IMR-90 (cell line): ENCODE measurements at regions not wholly inside any gene's neighbourhood (a gene's known extent, or its start where the extent isn't known, plus 50 kb on each side); places are given as distances from the start of the nearest gene placed in this dataset.

Experiments used
- CEBPB ChIP-seq: IDR thresholded peaks from 2 replicates; pipeline ENCODE4 v1.6.1; 2012; ENCODE audit warnings: low read depth, low read length, improper control_type of control experiment
- CHD1 ChIP-seq: IDR thresholded peaks from 2 replicates; pipeline ENCODE4 v1.6.1; 2012; ENCODE audit warnings: low read depth, low read length, improper control_type of control experiment
- CTCF ChIP-seq: conservative IDR thresholded peaks from 2 replicates; pipeline ENCODE4 v1.5.1; 2012; ENCODE audit warnings: mild to moderate bottlenecking, low read depth, low read length, improper control_type of control experiment
- MAFK ChIP-seq: IDR thresholded peaks from 2 replicates; pipeline ENCODE4 v1.6.1; 2012; ENCODE audit warnings: low read depth, low read length, improper control_type of control experiment
- MAZ ChIP-seq: IDR thresholded peaks from 2 replicates; pipeline ENCODE4 v1.6.1; 2012; ENCODE audit warnings: low read depth, mild to moderate bottlenecking, low read length, improper control_type of control experiment, moderate library complexity, borderline replicate concordance
- MXI1 ChIP-seq: IDR thresholded peaks from 2 replicates; pipeline ENCODE4 v1.6.1; 2012; ENCODE audit warnings: low read depth, mild to moderate bottlenecking, low read length, moderate library complexity, borderline replicate concordance
- NFE2L2 ChIP-seq: fragments of 150-350 bp; IDR thresholded peaks from 2 replicates; pipeline ENCODE4 v1.6.1; 2016; ENCODE audit warnings: low read depth, mild to moderate bottlenecking, low read length
- POLR2A ChIP-seq: IDR thresholded peaks from 2 replicates; pipeline ENCODE4 v1.6.1; 2012; ENCODE audit warnings: mild to moderate bottlenecking, low read depth, low read length
- RAD21 ChIP-seq: IDR thresholded peaks from 2 replicates; pipeline ENCODE4 v1.6.1; 2012; ENCODE audit warnings: low read length, improper control_type of control experiment
- RCOR1 ChIP-seq: IDR thresholded peaks from 2 replicates; pipeline ENCODE4 v1.6.1; 2012; ENCODE audit warnings: mild to moderate bottlenecking, low read length, improper control_type of control experiment; ENCODE audit not compliant: insufficient replicate concordance
- RFX5 ChIP-seq: IDR thresholded peaks from 2 replicates; pipeline ENCODE4 v1.8.0; 2012; ENCODE audit warnings: low read depth, mild to moderate bottlenecking, low read length, moderate library complexity
- SMC3 ChIP-seq: fragments of 150-350 bp; IDR thresholded peaks from 2 replicates; pipeline ENCODE4 v1.6.1; 2016; ENCODE audit warnings: low read depth, mild to moderate bottlenecking, antibody characterized with exemption, low read length, moderate library complexity
- USF2 ChIP-seq: fragments of 150-350 bp; IDR thresholded peaks from 2 replicates; pipeline ENCODE4 v1.6.1; 2017; ENCODE audit warnings: mild to moderate bottlenecking, antibody characterized with exemption, low read length, low read depth
- TF ChIP-seq, protein P1 (sequence below): fragments of 150-350 bp; IDR thresholded peaks from 2 replicates; pipeline ENCODE4 v1.6.1; 2016; ENCODE audit warnings: low read depth, mild to moderate bottlenecking, low read length, moderate library complexity, borderline replicate concordance

DNA sequence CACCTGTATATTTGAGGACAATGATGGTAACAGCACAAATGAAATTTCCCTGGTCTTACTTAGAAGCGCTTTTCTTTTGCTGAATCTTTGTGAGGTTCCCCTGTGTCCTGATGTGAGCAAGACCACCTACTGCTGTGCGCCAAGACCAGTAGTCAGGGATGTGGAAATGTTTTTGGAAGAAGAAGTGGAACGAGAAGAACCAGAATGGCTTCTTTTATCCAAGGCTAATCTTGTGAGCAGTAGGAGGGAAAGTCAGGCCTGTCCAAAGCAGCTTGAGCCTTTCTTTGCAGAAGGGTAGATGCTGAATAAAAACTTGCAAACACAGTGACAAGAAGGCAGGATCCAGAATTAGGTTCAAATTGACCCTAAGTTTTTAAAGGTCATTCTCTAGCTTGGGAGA lies 223.0 kb downstream of the FAT3 start:
- TF ChIP-seq USF2 (no peak), CTCF (no peak), CEBPB (no peak), MXI1 (no peak), POLR2A (no peak), RCOR1 (no peak), MAFK (no peak), NFE2L2 (no peak), SMC3 (no peak), MAZ (no peak), RAD21 (no peak), CHD1 (no peak), RFX5 (no peak)
- TF ChIP-seq, protein P1, sequence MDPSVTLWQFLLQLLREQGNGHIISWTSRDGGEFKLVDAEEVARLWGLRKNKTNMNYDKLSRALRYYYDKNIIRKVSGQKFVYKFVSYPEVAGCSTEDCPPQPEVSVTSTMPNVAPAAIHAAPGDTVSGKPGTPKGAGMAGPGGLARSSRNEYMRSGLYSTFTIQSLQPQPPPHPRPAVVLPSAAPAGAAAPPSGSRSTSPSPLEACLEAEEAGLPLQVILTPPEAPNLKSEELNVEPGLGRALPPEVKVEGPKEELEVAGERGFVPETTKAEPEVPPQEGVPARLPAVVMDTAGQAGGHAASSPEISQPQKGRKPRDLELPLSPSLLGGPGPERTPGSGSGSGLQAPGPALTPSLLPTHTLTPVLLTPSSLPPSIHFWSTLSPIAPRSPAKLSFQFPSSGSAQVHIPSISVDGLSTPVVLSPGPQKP, result no peak
